NT2/D1 (cell line): ENCODE measurements at regions not wholly inside any gene's neighbourhood (a gene's known extent, or its start where the extent isn't known, plus 50 kb on each side); places are given as distances from the start of the nearest gene placed in this dataset.

ENCODE experiments used
- YY1 ChIP-seq: IDR thresholded peaks from 2 replicates; pipeline ENCODE4 v1.6.1; 2011; ENCODE audit not compliant: insufficient read length, insufficient read depth
- ZNF274 ChIP-seq: IDR thresholded peaks from 2 replicates; pipeline ENCODE4 v1.6.1; 2011; ENCODE audit warnings: mild to moderate bottlenecking, low read depth, low read length

DNA sequence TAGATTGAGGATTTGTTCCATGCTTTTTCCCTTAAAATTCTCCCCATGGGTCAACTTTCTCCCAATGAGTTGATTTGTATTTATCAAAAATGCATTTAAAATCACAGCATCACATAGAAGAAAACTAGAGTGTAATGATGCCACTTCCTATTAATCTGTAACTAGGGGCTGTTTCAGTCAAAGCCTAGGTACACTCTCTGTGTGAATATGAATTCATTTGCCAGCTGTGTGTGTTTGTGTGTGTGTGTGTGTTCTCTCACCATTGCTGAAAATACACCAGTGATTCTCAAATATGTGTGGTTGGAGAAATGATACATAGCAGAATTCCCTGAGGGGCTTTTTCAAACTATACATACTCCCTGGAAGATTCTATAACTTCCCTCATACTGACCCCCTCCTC, 546.5 kb downstream of the KLHL13 start:
- TF ChIP-seq YY1 (no peak), ZNF274 (no peak)
